ENCODE measurements at regions not wholly inside any gene's neighbourhood (a gene's known extent, or its start where the extent isn't known, plus 50 kb on each side); places are given as distances from the start of the nearest gene placed in this dataset.

- TF ChIP-seq CTCF (IDR thresholded peaks at IDR 0.05) (no peak), POLR2A (IDR thresholded peaks at IDR 0.05) (no peak), EP300 (IDR thresholded peaks at IDR 0.05) (no peak), POLR2AphosphoS5 (IDR thresholded peaks at IDR 0.05) (no peak)
Measured at GRCh38 chr3:144181062-144181461, 209.4 kb downstream of the DIPK2A start.
